Stimulated activated CD4-positive, alpha-beta T cell treated with anti-CD3 and anti-CD28 coated beads, Interleukin-4, amount 100 ng/mL, for 24 hours (primary cell): ENCODE measurements at regions not wholly inside any gene's neighbourhood (a gene's known extent, or its start where the extent isn't known, plus 50 kb on each side); places are given as distances from the start of the nearest gene placed in this dataset.

Source experiments
- DNase-seq: peaks from one replicate; pipeline ENCODE4 v3.0.0-alpha.2; 2020

DNA sequence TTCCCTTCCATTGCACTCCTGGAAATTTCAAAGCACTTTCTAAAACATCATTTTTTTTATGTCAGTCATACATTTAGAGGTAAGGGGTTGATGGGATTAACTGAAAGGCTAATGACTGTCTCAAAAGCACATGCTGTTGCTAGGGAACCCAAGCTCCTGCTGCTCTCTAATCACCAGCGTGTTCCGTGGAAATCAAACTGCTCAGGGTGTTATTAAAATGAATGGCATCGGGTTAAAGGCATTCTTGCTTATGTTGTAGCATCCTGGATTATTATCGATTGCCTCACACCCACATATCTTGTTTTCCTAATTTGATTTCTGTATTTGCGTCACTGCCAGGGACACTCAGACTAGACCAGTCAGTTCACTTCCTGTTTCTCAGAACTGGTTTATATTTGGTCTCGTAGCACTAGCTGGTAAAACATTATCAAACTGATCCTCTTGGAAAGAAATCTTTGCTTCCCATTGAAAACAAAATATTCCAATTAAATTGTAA lies 216.5 kb upstream of the MKLN1 start:
- DNase-seq, result peak; percentile 22

DNA sequence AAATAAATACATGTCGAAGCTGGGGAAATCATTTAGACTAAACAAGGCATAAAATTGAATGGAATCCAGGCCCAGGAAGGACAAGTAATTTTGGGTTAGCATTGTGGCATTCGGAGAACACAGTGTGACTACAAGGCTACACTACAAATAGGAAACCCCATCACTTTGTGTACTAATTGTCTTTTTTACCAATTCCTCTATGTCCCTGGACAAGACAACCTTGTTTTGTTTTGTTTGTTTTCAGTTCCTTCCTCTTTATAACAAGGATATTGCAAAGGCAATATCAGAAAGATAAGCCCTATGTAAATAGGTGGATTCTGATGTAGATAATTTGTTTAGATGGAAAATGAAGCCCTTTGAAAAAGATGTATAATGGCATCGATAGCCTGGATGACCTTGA lies 215.9 kb upstream of the MKLN1 start:
- no peak for DNase-seq

DNA sequence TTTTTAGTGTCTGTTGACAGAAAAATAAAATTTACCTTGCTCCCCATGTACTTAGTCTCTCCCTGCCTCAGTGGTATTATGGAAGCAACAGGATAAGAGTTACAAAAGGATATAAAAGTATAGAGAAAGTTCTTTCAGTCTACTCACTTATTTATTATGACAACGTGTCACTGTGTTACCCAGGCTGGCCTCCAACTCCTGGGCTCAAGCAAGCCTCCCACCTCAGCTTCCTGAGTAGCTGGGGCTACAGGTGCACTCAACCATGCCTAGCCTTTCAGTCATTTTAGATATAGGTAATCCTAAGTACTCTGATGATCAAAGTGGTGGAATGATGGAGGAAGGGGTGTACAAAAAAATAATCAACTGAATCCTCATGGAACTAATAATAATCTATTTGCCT lies 215.2 kb upstream of the MKLN1 start:
- DNase-seq, result no peak

DNA sequence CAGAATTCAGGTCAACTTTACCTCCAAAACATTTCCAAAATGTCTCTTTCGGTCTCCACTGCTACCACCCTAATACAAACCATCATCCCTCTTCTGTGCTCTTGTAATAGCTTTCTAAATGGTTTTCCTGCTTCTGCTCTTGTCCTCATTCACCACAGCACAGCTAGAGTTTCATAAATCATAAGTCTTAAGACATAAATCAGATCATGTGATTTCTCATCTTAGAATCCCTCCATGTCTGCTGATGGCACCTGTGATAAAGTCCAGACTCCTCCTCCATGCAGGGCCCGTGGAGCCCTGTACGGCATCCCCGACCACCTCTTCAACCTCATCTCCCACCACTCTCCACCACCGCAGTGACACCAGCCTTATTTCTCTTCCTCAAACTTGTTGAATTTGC lies 212.3 kb upstream of the MKLN1 start:
- no peak for DNase-seq

DNA sequence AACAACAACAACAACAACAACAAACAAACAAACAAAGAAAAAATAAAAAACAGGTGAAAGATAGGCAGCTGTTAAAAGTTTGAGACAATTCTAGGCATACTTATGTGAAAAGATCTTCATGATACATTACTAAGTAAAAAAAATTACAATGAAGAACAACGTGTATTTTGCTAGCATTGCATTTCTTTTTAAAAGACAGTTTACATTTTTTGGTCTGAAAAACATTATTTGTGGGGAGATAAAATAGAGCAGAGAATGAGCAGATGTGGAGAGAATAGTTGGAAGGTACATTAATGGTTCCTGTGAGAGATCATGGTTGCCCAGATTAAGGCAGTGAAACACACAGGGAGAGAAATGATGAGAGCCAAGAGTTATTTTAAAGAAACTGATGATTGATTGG lies 210.2 kb upstream of the MKLN1 start:
- DNase-seq, result no peak

DNA sequence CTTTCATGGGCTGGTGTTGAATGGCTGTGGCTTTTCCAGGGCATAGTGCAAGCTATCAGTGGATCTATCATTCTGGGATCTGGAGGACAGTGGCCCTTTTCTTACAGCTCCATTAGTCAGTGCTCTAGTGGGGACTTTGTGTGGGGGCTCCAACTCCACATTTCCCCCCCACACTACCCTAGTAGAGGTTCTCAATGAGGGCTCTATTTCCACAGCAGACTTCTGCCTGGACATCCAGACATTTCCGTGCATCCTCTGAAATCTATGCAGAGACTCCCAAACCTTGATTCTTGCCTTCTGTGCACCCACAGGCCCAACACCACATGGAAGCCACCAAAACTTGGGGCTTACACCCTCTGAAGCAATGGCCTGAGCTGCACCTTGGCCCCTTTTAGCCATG lies 208.3 kb upstream of the MKLN1 start:
- DNase-seq, result no peak

DNA sequence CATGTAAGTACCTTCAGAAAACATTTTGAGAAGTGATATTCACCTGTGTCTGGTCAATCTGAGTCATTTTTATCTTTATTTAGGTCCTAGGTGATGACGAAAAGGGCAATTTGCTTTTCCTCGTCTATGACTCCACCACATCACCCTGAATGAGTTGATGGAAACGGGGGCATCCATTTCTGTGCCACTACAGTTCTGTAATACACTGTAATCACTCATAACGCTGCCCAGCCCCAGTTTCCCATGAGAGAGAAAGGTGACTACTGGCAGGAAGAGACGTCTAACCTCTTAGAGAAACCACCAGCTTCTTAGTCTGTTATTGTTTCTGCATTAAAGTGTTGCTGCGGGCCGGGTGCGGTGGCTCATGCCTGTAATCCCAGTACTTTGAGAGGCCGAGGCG lies 205.3 kb upstream of the MKLN1 start:
- DNase-seq, result no peak

DNA sequence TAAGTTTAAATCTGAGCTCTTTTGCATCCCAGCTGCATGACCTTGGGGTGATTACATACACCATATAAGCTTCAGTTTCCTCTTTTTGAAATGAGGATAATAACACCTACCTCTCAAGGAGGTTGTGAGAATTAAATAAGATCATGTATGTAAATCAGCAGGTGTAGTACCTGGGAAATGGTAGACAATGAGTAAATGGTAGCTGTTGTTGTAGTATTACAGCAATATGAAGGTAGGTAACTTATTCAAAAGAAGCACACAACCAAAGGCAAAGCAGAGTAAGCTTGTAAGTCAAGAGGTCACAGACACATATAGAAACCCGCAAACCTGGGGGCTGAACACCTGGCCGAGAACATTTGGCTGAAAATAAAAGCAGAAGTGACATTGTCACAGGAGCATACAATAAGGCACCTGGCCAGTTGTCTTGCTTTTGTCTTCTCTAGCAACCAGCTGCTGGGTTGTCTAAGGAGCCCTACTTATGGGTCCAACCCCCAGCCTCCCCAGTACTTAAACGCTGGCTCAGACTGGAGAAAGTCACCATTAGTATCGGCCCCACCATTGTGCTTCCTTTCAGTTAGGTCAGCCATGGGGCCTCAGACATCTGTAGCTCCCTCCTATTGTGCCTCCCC lies 203.6 kb upstream of the MKLN1 start:
- no peak for DNase-seq

DNA sequence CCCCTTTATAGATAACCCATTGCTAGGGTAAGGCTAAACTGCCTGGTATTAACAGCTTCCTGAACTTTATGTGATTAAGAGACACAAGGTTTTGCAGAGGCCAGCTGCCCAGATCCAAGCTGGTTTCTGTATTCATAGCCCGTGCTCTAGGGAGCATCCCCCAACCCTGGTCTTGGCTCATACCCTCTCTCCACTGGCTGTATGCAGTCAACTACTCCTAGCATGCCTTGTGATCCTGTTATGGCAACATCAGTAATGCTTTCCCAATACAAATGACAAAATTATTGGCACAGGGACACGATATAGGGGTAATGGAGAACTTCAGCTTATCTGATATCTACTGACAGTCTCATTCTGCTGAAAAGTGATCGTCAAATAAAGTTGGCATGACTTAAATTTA lies 202.8 kb upstream of the MKLN1 start:
- DNase-seq, result no peak

DNA sequence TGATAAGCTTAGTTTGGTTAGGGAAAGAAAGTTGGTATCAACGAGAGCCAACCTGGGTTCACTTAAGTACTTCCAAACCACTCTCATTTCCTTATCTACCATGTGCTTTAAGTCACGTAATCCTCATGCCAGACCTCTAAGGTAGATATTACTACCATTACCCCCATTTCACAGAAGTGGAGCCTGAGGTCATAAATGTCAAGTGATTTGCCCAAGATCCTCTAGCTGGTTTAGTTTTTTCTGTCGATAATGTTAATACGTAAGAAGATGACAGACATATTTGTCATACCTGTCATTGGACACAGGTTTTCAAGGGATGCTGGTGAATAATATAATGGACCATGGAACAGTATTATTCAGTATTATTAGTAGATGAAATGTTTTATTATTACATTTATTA lies 197.4 kb upstream of the MKLN1 start:
- DNase-seq, result no peak

DNA sequence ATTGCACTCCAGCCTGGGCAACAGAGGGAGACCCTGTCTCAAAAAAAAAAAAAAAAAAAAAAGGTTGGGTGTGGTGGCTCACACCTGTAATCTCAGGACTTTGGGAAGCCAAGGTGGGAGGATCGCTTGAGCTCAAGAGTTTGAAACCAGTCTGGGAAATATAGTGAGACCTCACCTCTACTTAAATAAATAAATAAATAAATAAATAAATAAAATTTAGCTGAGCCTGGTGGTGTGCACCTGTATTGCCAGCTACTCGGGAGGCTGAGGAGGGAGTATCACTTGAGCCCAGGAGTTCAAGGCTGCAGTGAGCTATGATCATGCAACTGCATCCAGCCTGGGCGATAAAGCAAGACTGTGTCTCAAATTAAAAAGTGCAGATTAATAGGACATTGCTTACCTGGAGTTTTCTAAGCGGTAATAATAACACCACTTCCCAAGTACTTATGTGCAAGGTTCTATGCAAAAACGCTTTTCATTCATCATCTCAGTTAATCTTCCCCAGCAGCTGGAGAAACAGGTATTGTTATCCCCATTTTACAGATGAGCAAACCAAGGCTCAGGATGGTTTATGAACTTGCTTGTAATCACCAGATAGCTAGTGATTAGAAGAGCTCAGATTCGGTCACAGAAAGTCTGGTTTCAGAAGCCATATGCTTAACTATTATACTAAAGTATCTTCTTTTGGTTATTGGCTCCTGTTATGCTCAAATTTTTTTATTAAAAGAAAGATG lies 196.5 kb upstream of the MKLN1 start:
- no peak for DNase-seq

DNA sequence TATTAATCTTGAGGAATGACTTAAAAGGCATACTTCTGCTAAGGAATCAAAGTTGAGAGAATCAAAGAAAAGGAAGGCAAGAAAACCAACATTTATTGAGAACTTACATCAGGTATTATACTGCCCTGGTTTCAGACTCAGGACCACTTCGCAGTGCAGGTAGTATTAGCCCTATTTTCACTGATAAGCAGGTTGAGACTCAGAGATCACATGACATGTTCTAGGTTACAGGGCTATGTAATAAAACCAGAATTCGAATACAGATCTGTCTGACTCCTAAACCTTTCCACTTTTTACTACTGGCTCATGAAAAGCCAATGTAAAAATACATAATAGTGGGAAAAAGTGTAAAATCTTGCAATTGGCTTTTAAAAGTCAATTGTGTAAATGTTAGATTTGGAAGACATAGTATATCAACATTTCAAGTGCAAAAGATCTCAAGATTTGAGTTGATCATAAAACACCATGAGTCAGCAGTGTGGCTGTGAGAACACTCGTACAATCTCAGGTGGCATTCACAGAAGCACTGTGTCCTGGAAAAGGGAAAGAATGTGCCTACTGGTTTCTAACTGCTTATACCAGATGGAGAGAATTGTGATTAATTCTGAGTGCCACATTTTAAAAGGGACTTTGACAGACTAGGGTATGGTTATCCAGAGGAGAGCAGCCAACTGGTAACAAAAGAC lies 195.8 kb upstream of the MKLN1 start:
- DNase-seq, result no peak

DNA sequence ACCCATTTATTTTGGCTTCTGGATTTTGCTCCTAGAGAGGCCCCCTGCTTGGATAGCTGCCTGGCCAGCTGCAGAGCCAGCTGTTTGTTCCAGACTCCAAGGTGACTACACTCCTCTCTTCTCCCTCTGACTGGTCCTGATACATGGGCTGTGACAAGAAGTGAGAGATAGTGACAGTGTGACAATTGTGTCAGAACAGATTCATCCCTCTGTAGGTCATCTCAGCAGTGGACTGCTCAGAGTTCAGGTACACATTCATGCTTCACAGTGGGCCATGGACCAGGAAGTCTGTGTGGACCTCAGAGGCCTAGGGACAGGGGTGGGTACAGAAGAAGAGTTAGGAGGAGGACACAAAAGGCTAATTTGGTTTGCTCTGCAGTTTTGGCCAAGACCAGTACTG lies 188.2 kb upstream of the MKLN1 start:
- DNase-seq, result no peak

DNA sequence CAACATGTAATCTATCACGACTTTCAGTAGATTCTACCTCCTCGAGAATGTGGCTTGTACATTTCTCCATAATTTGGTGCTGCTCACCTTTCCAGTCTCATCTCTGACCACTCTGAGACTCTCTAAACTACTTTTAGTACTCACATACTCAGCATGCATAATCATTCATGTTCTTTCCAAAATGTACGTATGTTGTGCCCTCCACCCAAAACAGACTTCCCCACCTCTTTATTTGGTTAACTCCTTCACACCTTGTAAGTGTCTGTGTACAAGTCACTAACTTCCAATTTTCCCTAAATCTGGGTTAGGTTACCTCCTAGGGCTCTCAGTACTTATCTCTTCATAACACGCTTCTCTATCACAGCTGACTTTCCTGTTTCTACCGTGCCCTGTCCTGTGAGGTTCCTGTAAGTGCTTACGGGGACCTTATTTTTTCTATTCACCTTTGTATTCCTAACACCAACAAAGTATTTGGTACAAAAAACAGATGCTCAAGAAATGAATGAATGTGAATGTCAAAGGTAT lies 186.2 kb upstream of the MKLN1 start:
- no peak for DNase-seq

DNA sequence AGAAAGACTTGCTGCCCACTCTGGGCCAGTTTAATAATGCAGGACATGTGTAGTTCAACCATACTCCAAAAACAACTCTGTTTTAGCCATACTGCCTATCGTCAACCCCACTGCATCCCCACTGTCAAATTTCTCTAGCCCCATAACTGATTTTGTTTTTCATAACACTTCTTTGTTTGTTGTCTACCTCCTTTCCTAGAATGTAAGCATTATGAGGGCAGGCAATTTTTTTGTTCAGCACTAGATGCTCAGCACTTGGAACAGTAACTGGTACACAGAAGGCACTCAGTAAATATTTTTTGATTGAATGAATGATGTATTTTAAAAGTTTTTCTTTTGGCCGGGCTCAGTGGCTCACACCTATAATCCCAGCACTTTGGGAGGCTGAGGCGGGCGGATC lies 183.8 kb upstream of the MKLN1 start:
- no peak for DNase-seq

DNA sequence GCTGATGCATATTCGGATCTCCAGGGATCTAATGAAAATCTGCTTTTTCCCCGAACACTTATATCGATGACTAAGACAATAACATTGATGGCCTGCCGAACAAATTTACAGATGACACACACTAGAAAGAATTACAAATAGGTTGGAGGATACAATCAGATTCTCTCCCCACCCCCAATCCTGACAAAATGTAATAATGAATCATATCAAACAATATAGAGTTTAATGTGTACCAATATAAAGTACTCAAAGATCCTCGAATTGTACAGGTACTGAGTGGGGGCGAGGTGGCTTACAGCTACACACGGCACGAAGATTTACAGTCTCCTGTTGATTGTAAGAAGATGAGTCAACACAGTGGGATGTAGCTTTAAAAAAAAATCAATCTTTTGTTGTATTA lies 182.7 kb upstream of the MKLN1 start:
- no peak for DNase-seq

DNA sequence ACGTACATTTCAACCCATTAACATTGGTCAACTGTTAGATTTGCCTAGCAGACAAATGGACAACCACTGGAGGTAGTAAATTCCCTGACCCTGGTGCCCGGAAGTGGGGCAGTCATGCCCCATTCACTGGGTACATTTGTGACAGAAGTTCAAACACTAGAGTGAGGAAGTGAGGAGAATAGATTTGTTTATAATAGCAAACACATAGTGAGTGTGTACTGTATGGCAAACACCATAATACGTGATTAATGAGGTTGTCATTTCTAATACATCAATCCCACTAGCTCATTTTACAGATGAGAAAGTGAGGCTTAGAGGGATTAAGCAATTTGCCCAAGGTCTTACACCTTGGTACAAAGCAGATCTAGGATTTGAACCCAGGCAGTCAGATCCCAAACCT lies 181.9 kb upstream of the MKLN1 start:
- no peak for DNase-seq

DNA sequence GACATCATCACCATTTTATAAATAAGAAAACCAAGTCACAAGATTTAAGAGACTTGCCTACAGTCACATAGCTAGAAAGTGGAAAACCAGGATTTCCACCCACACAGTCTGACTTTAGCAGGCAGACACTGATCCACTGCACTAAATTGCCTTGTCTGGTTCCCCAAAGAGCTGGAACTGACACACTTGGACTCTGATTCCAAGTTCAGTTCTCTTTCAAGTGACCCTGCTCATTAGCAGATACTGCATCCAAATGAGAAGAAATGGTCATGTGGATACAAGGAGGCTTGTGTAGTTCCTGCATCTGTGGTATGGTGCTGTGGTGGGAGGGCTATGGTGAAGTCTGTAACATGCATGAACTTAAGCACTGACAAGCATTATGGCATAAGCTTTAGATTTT lies 180.1 kb upstream of the MKLN1 start:
- no peak for DNase-seq

DNA sequence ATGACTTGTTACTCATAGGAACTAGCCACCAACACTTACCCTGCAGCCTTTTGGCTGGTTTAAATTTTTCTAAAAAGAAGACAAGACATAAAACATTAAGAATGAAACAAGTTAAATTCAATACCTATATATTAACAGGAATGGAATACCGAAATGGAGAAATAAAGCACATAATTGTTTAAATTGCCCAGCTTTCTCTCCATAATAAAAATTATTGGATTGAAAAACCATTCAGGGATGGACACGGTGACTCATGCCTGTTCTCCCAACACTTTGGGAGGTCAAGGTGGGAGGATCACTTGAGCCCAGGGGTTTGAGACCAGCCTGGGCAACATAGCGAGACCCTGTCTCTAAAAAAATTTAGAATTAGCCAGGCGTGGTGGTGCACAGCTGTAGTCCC lies 179.4 kb upstream of the MKLN1 start:
- DNase-seq, result no peak

DNA sequence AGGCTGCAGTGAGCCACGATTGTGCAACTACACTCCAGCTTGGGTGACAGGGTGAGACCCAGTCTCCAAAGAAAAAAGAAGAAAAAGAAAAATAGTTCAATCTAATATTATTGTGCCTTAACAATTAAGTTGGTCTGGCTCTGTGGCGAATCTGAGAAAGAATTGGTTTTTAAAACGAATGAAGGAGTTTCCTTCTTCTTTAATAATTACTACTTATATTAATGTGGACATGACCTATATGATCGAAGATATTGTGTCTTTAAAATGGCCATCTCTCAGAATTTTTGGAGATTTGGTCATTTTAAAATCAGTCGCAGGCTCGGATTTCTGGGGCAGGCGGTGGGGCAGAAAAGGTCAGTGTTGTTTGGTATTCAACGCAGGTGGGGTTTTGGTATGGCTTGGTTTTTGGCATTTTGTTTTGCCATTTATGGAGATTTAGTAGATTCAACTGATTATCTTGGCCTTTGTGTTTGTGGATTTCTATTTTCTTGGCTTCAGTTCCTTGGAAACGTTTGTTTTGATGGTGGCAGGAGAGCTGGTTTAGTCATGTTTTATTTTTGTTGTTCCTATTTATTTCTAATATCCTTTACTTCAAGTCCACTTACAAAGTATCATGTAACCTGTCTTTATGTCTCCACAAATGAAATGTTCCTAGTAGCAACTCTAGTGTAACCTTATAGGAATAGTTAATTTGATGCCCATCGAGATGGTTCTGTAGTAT lies 178.8 kb upstream of the MKLN1 start:
- DNase-seq, result no peak

DNA sequence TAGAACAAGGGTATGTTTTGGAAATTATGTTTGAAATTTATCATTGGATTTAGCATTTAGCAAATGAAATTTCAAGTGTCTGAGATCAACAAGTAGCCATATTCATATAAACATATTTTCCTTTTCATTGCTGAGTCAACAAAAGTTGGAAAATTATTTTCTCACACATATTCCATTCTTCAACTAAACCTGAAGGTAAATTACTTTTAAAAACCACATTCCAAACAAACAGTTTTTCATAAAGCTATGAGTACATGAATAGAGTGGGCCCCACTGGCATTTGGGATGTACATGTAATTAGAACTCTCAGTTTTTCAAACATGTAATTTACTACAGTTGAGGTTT lies 178.3 kb upstream of the MKLN1 start:
- DNase-seq, result no peak

DNA sequence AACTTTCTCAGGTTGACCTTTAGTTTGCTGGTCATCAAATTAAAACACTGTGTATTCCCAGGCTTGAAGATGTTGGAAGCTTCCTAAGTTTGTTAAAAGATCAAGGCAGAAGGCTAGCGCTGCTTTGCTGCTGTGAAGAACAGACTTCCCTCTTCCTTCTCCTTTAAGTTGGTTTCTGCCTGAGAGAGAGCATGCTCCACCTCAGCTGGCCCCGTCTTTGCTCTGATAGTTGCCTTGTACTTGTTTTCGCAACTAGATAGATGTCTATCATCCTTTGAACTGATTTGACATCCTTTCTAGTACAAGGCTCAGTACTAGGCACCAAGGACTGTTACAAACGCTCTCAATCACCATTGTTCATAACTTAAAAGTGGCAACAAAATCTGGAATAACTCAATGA lies 177.8 kb upstream of the MKLN1 start:
- DNase-seq, result no peak

DNA sequence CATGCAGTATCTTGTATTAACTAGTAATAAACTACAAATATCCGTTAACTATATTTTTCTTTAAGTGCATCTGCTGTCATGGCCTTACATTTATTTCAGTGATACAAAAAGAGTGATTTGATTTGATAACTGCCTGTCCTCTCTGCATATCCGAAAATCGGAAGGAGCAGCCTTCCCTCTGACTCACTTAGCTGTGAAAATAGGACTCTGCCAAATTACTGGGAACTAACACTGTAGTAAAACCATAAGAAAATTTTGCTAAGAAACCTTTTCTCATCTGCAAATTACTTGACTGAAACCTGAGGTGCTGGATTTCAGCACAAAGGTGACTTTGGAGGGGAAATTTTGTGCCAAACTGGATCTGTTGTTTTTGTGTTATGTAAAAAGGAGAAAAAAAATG lies 176.6 kb upstream of the MKLN1 start:
- no peak for DNase-seq

DNA sequence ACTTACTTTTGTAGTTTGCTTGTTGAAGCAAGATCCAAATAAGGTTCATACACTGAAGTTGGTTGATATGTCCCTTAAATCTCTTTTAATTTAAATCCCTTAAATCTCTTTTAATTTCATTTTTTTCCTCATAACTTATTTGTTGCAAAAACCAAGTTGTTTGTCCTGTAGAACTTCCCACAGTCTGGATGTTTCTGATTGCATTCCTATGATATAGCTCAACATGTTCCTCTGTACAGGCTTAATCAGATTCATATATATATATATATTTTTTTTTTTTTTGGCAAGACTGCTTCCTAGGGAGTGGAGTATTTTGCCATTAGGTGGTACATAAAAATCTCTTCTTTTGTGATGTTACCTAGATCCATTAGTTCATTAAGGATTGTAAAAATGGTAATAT lies 174.9 kb upstream of the MKLN1 start:
- DNase-seq, result no peak
